GM12878 (cell line): ENCODE measurements at regions not wholly inside any gene's neighbourhood (a gene's known extent, or its start where the extent isn't known, plus 50 kb on each side); places are given as distances from the start of the nearest gene placed in this dataset.

Experiments used
- ATAC-seq: fragments of 200-7000 bp; cut with Tn5 transposase; 3 replicates; pipeline ENCODE4 v1.9.1; 2020; ENCODE audit warnings: mild to moderate bottlenecking, moderate library complexity
- BruUV-seq: library from RNA; stranded (reverse); fragments of 400-500 nt; replicated peaks from 2 replicates; lab custom pipeline; 2021; lab: Mats Ljungman, UMichigan
- CTCF ChIA-PET: fragments of 300-600 bp; sonication (Branson Sonifier 250); formaldehyde crosslinking; extraction: SDS; loops from one replicate; lab custom pipeline; 2021; ENCODE audit warnings: inconsistent platforms; lab: Yijun Ruan, JAX
- POLR2A ChIA-PET: fragments of 350-600 bp; formaldehyde crosslinking; extraction: SDS; loops from one replicate; lab custom pipeline; 2021; ENCODE audit warnings: inconsistent platforms; lab: Charles Lee
- RAD21 ChIA-PET: fragments of 300-600 bp; sonication (Branson Sonifier 250); formaldehyde crosslinking; loops from one replicate; lab custom pipeline; 2023; ENCODE audit warnings: antibody characterized with exemption; ENCODE audit not compliant: unreplicated experiment; lab: Charles Lee
- SMC1A ChIA-PET: fragments of 300-600 bp; sonication (Branson Sonifier 250); formaldehyde crosslinking; loops from one replicate; lab custom pipeline; 2023; ENCODE audit not compliant: unreplicated experiment, uncharacterized antibody; lab: Charles Lee
- DNase-seq: peaks from one replicate; pipeline ENCODE4 v3.0.0-alpha.2; 2011; ENCODE audit warnings: low read depth, low spot score
- FAIRE-seq: peaks from 3 replicates; lab custom pipeline; 2011; peaks lifted over from hg19 to GRCh38; lab: Jason Lieb, UNC
- H2AFZ ChIP-seq: 2 replicates; pipeline ENCODE4 v1.6.0; 2011; ENCODE audit warnings: low read depth, low read length, control low read depth; ENCODE audit not compliant: control insufficient read depth
- H3K27ac ChIP-seq: 2 replicates; pipeline ENCODE4 v1.5.1; 2011; ENCODE audit warnings: control low read depth; ENCODE audit not compliant: control insufficient read depth, insufficient read depth
- H3K27me3 ChIP-seq, 2 experiments: replicated peaks in 1 of 2; 2 replicates each; pipeline versions ENCODE4 v1.6.0 to v1.6.1; 2011; ENCODE audit warnings: low read length in 1 of 2; ENCODE audit not compliant: control insufficient read depth in 2 of 2, insufficient read depth in 2 of 2
- H3K36me3 ChIP-seq, 2 experiments: 2 replicates each; pipeline ENCODE4 v1.5.1; 2011; ENCODE audit warnings: low read length in 1 of 2; ENCODE audit not compliant: control insufficient read depth in 2 of 2, insufficient read depth in 2 of 2
- H3K4me1 ChIP-seq: 2 replicates; pipeline ENCODE4 v1.6.1; 2011; ENCODE audit warnings: mild to moderate bottlenecking, low read length, moderate library complexity, mixed read lengths; ENCODE audit not compliant: control insufficient read depth, insufficient read depth
- H3K4me2 ChIP-seq: 2 replicates; pipeline ENCODE4 v1.6.0; 2011; ENCODE audit warnings: control low read depth; ENCODE audit not compliant: control insufficient read depth, insufficient read depth
- H3K4me3 ChIP-seq: fragments of 200-600 bp; sonication (generic); 2 replicates; pipeline ENCODE4 v1.5.1; 2016
- H3K79me2 ChIP-seq: 2 replicates; pipeline ENCODE4 v1.6.0; 2011; ENCODE audit warnings: low read length; ENCODE audit not compliant: control insufficient read depth, insufficient read depth
- H3K9ac ChIP-seq: 2 replicates; pipeline ENCODE4 v1.8.0; 2011; ENCODE audit warnings: low read length, control low read depth, mixed read lengths; ENCODE audit not compliant: control insufficient read depth, insufficient read depth
- H3K9me3 ChIP-seq: replicated peaks from 3 replicates; pipeline ENCODE4 v1.5.1; 2011; ENCODE audit warnings: mild to moderate bottlenecking, low read length; ENCODE audit not compliant: control insufficient read depth, insufficient read depth
- H4K20me1 ChIP-seq: 2 replicates; pipeline ENCODE4 v1.6.0; 2011; ENCODE audit not compliant: control insufficient read depth, insufficient read depth
- CHD4 ChIP-seq: fragments of 200-600 bp; sonication (generic); IDR thresholded peaks from 2 replicates; pipeline ENCODE4 v1.6.1; 2016; ENCODE audit warnings: mild to moderate bottlenecking
- CREB1 ChIP-seq: IDR thresholded peaks from 2 replicates; pipeline ENCODE4 v1.6.1; 2012; ENCODE audit warnings: low read depth, mild to moderate bottlenecking, inconsistent platforms
- DPF2 ChIP-seq: fragments of 450-650 bp; IDR thresholded peaks from 2 replicates; pipeline ENCODE4 v1.6.1; 2017; ENCODE audit warnings: mild to moderate bottlenecking
- E2F4 ChIP-seq: IDR thresholded peaks from 2 replicates; pipeline ENCODE4 v1.6.1; 2012; ENCODE audit warnings: low read depth, low read length, improper control_type of control experiment
- IKZF2 ChIP-seq, 2 experiments: fragments of 450-650 bp; IDR thresholded peaks; 2 replicates each; pipeline ENCODE4 v1.6.1; 2017; ENCODE audit warnings: mild to moderate bottlenecking in 2 of 2, moderate library complexity in 2 of 2
- MEF2B ChIP-seq: fragments of 450-650 bp; IDR thresholded peaks from 2 replicates; pipeline ENCODE4 v1.6.1; 2018; ENCODE audit warnings: mild to moderate bottlenecking, moderate library complexity; ENCODE audit not compliant: partially characterized antibody, poor library complexity, severe bottlenecking
- MYB ChIP-seq: fragments of 150-350 bp; IDR thresholded peaks from 2 replicates; pipeline ENCODE4 v1.6.1; 2014; ENCODE audit warnings: mild to moderate bottlenecking, low read depth, low read length, borderline replicate concordance
- NFYA ChIP-seq: IDR thresholded peaks from 2 replicates; pipeline ENCODE4 v1.6.1; 2011; ENCODE audit warnings: low read depth, mild to moderate bottlenecking, low read length, improper control_type of control experiment, borderline replicate concordance
- PBX3 ChIP-seq: IDR thresholded peaks from 2 replicates; pipeline ENCODE4 v1.6.1; 2011; ENCODE audit warnings: mild to moderate bottlenecking, low read depth, low read length, moderate library complexity; ENCODE audit not compliant: insufficient replicate concordance
- RAD51 ChIP-seq: fragments of 450-650 bp; IDR thresholded peaks from 2 replicates; pipeline ENCODE4 v1.6.1; 2016; ENCODE audit warnings: moderate library complexity, mild to moderate bottlenecking, inconsistent platforms
- SPI1 ChIP-seq: IDR thresholded peaks from 2 replicates; pipeline ENCODE4 v1.6.1; 2011; ENCODE audit warnings: low read depth, mild to moderate bottlenecking, low read length, moderate library complexity, borderline replicate concordance; ENCODE audit not compliant: insufficient read depth
- SREBF1 ChIP-seq: IDR thresholded peaks from 2 replicates; pipeline ENCODE4 v1.6.1; 2012; ENCODE audit warnings: mild to moderate bottlenecking, low read length
- SUPT20H ChIP-seq: IDR thresholded peaks from 2 replicates; pipeline ENCODE4 v1.6.1; 2011; ENCODE audit warnings: low read depth, mild to moderate bottlenecking, low read length, moderate library complexity, borderline replicate concordance; ENCODE audit not compliant: control insufficient read depth
- TARDBP ChIP-seq: IDR thresholded peaks from 2 replicates; pipeline ENCODE4 v1.6.1; 2016; ENCODE audit warnings: borderline replicate concordance
- USF2 ChIP-seq: IDR thresholded peaks from 2 replicates; pipeline ENCODE4 v1.6.1; 2011; ENCODE audit warnings: low read depth, low read length, improper control_type of control experiment, borderline replicate concordance
- YBX1 ChIP-seq: fragments of 450-650 bp; IDR thresholded peaks from 2 replicates; pipeline ENCODE4 v1.6.1; 2016; ENCODE audit warnings: antibody characterized with exemption
- ZNF24 ChIP-seq: fragments of 450-650 bp; IDR thresholded peaks from 2 replicates; pipeline ENCODE4 v1.6.1; 2017; ENCODE audit warnings: antibody characterized with exemption, mild to moderate bottlenecking
- ZNF274 ChIP-seq: IDR thresholded peaks from one replicate; pipeline ENCODE4 v1.8.0; 2011; ENCODE audit not compliant: insufficient read length, insufficient read depth
- ZNF384 ChIP-seq: IDR thresholded peaks from 2 replicates; pipeline ENCODE4 v1.6.1; 2012; ENCODE audit warnings: low read depth, mild to moderate bottlenecking, low read length, improper control_type of control experiment, borderline replicate concordance
- ZSCAN29 ChIP-seq: fragments of 450-650 bp; IDR thresholded peaks from 2 replicates; pipeline ENCODE4 v1.6.1; 2017; ENCODE audit warnings: mild to moderate bottlenecking, moderate library complexity
- WGBS: methylation state at CpG from one replicate; pipeline ENCODE4 v1.1.6; 2016; ENCODE audit warnings: low lambda C conversion rate; ENCODE audit not compliant: insufficient replicate concordance, insufficient coverage; ENCODE audit errors: missing lambda C conversion rate; 5-methylcytosine and 5-hydroxymethylcytosine counted together
- in situ Hi-C: fragments of 300-500 bp; cut with MboI; formaldehyde crosslinking; loops from 9 replicates; pipeline ENCODE4 v1.14.3; 2018; ENCODE audit warnings: mixed read lengths
- intact Hi-C: fragments of 100-400 bp; cut with micrococcal nuclease; formaldehyde crosslinking; loops from one replicate; pipeline ENCODE4 v1.14.2; 2022; ENCODE audit not compliant: unreplicated experiment

- H3K27ac ChIP-seq: no peak overlapping the region
- TF ChIP-seq DPF2 (no peak), CHD4 (no peak), MYB (no peak), TARDBP (no peak), NFYA (no peak), ZSCAN29 (no peak), RAD51 (no peak), ZNF384 (no peak), SREBF1 (no peak), ZNF24 (no peak), SUPT20H (no peak), MEF2B (no peak), YBX1 (no peak), USF2 (no peak), PBX3 (no peak), ZNF274 (no peak), CREB1 (no peak), E2F4 (no peak), IKZF2 (IDR thresholded peaks at IDR 0.05) (no peak), SPI1 (no peak)
- H2AFZ ChIP-seq: no peak overlapping the region
- H4K20me1 ChIP-seq: no peaks in the 10 kb centered on the region
- FAIRE-seq: no peak
- no peaks in the 10 kb centered on the region for H3K4me1 ChIP-seq
- H3K9ac ChIP-seq: no peak overlapping the region
- intact Hi-C loops (loop anchor here (10.0 kb wide), 1 partner anchor 297 kb away; the partner anchor contains the start of genes GALNT4 and POC1B), in situ Hi-C loops (no loop called here)
- no peak for ATAC-seq
- H3K9me3 ChIP-seq: no peaks in the 10 kb centered on the region
- H3K36me3 ChIP-seq: no peaks in the 10 kb centered on the region
- no peak overlapping the region for H3K4me3 ChIP-seq
- SMC1A ChIA-PET: interaction anchor here (1.0 to 1.1 kb wide), 2 partner anchors 8 to 16 kb away, joined by 3 read pairs; no protein-coding TSS in a partner anchor
- no peak overlapping the region for H3K4me2 ChIP-seq
- CTCF ChIA-PET: interaction anchor here (1.2 kb wide), 1 partner anchor 76 kb away, joined by 3 read pairs; no protein-coding TSS in a partner anchor
- no TSS peak for BruUV-seq
- no peak for DNase-seq
- RAD21 ChIA-PET: no interaction called here
- H3K27me3 ChIP-seq: no peaks in the 10 kb centered on the region
- H3K79me2 ChIP-seq: no peaks in the 10 kb centered on the region
- WGBS: 0% methylated on average over 2 of the region's 2 CpGs
- POLR2A ChIA-PET: no interaction called here
Observed at GRCh38 chr12:89227774-89228173, 124.5 kb downstream of the DUSP6 start.
